Adipocyte (in vitro differentiated cells): ENCODE measurements at regions not wholly inside any gene's neighbourhood (a gene's known extent, or its start where the extent isn't known, plus 50 kb on each side); places are given as distances from the start of the nearest gene placed in this dataset.
"Not testable (repeated sequence)": the region's sequence is repeated elsewhere in the genome, so short reads cannot be mapped to it uniquely, and the experiment has no call there.

Experiments used
- DNase-seq: peaks from one replicate; pipeline ENCODE4 v3.0.0-alpha.2; 2015; ENCODE audit warnings: low read depth
- H3K27me3 ChIP-seq: replicated peaks from 2 replicates; pipeline ENCODE4 v1.7.0; 2013; ENCODE audit warnings: mild to moderate bottlenecking, low read length, moderate library complexity; ENCODE audit not compliant: control insufficient read depth, insufficient read depth
- H3K36me3 ChIP-seq: 2 replicates; pipeline ENCODE4 v1.7.0; 2013; ENCODE audit warnings: low read length, mild to moderate bottlenecking, moderate library complexity; ENCODE audit not compliant: control insufficient read depth, insufficient read depth, severe bottlenecking
- H3K4me1 ChIP-seq: 2 replicates; pipeline ENCODE4 v1.7.0; 2013; ENCODE audit warnings: mild to moderate bottlenecking, low read length, moderate library complexity; ENCODE audit not compliant: control insufficient read depth, insufficient read depth
- H3K4me3 ChIP-seq: 2 replicates; pipeline ENCODE4 v1.7.0; 2013; ENCODE audit warnings: mild to moderate bottlenecking, low read length, moderate library complexity
- H3K9ac ChIP-seq: 2 replicates; pipeline ENCODE4 v1.7.0; 2013; ENCODE audit warnings: mild to moderate bottlenecking, low read length, moderate library complexity
- H3K9me3 ChIP-seq: 2 replicates; pipeline ENCODE4 v1.7.0; 2013; ENCODE audit warnings: mild to moderate bottlenecking, low read length, moderate library complexity; ENCODE audit not compliant: control insufficient read depth

GRCh38 chr9:6104406-6104805 is 89.0 kb upstream of the RANBP6 start:
- H3K9ac ChIP-seq, H3K4me3 ChIP-seq, H3K36me3 ChIP-seq, H3K27me3 ChIP-seq, H3K9me3 ChIP-seq, DNase-seq: not testable (repeated sequence)
- peaks cover 15% of the 10 kb centered on the region for H3K4me1 ChIP-seq

- not testable (repeated sequence) for H3K4me3 ChIP-seq, DNase-seq, H3K27me3 ChIP-seq, H3K9me3 ChIP-seq, H3K36me3 ChIP-seq, H3K9ac ChIP-seq
- H3K4me1 ChIP-seq = peaks cover 17% of the 10 kb centered on the region
These were observed 88.5 kb upstream of the RANBP6 start for GRCh38 chr9:6103911-6104310.

DNA sequence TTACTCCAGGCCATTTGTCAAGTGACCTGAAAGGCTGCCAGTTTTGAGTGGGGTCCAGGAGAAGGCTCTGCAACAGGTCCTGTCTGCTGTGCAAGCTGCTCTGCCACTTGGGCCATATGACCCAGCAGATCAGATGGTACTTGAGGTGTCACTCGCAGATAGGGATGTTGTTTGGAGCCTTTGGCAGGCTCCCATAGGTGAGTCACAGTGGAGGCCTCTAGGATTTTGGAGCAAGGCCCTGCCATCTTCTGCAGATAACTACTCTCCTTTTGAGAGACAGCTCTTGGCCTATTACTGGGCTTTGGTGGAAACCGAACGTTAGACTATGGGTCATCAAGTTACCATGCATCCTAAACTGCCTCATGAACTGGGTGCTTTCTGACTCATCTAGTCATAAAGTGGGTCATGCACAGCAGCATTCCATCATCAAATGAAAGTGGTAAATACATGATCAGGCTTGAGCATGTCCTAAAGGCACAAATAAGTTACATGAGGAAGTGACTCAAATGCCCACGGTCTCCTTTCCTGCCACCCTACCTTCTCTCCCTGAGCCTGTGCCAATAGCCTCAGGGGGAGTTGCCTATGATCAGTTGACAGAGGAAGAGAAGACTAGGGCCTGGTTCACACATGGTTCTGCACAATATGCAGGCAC is 87.0 kb upstream of the RANBP6 start:
- H3K27me3 ChIP-seq, H3K9me3 ChIP-seq, H3K36me3 ChIP-seq, H3K9ac ChIP-seq, DNase-seq, H3K4me3 ChIP-seq: not testable (repeated sequence)
- peaks cover 27% of the 10 kb centered on the region for H3K4me1 ChIP-seq

GRCh38 chr9:6101725-6102124 is 86.3 kb upstream of the RANBP6 start:
- H3K4me3 ChIP-seq, DNase-seq, H3K9me3 ChIP-seq, H3K27me3 ChIP-seq, H3K9ac ChIP-seq, H3K36me3 ChIP-seq: not testable (repeated sequence)
- H3K4me1 ChIP-seq = peaks cover 25% of the 10 kb centered on the region

DNA sequence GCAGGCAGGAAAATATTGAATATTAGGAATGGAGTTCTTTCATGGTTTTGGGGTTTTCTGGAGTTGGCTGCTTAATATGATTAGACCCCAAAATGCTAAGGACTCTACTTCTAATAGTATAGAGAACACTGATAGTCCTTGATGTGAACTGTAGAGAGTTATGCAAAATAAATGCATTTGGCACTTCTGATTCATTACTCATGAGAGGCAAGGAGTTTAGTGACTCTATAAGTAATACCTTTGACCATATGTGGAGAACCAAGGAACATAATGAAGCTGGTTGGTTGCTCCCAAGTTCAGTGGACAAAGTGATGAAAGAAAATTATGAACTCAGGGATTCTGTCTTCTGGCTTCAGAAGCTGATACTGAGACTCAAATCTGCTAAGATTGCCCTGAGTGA is 83.9 kb upstream of the RANBP6 start:
- peaks cover 26% of the 10 kb centered on the region for H3K4me1 ChIP-seq
- not testable (repeated sequence) for H3K9me3 ChIP-seq, DNase-seq, H3K36me3 ChIP-seq, H3K27me3 ChIP-seq, H3K9ac ChIP-seq, H3K4me3 ChIP-seq

DNA sequence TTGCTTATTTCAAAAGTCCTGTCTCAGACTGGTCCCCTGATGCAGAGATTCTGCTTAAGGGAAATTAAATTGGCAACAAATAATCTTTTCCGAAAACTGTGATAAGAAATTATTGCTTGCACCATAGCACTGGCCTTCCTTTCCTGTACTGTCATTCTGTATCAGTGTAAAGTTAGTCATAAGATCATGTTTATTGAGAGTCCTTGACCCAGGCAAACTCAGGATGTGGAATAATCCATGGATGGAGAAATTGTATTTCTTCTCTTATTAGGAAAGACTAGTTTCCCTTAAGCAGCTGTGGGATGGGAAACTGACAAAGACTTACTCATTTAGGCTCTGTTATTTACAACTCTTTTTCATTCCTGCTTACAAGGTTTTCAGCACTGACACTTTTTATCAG is 83.0 kb upstream of the RANBP6 start:
- no peak for DNase-seq
- H3K36me3 ChIP-seq = no peaks in the 10 kb centered on the region
- H3K4me1 ChIP-seq = peaks cover 26% of the 10 kb centered on the region

DNA sequence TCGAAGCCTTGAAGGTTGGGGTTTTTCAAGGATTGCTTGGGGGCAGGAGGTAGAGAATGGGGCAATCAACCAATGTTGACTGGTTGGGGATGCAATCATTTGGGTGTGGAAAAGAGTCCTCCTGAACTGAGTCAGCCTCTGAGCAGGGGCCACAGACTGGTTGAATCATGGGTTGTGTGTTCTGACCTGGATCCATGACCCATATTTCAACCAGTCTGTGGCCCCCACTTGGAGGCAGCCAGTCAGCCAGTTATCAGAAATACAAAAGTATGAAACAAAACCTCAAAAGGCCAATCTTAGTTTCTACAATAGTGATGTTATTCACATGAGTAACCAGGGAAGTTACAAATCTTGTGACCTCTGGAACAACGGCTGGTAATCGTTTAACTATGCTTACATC is 81.4 kb upstream of the RANBP6 start:
- H3K4me3 ChIP-seq = no peak overlapping the region
- peak; percentile 8 for DNase-seq
- no peak overlapping the region for H3K9ac ChIP-seq
- H3K4me1 ChIP-seq = peaks cover 21% of the 10 kb centered on the region
- H3K36me3 ChIP-seq = no peaks in the 10 kb centered on the region
- no peaks in the 10 kb centered on the region for H3K9me3 ChIP-seq
- no peaks in the 10 kb centered on the region for H3K27me3 ChIP-seq

More for the DNA sequence above, 83.0 kb upstream of the RANBP6 start:
- Histone ChIP-seq H3K27me3 (no peaks in the 10 kb centered on the region), H3K9ac (no peak overlapping the region), H3K9me3 (no peaks in the 10 kb centered on the region), H3K4me3 (no peak overlapping the region)

- no peak overlapping the region for H3K9ac ChIP-seq
- DNase-seq = no peak
- no peak overlapping the region for H3K4me3 ChIP-seq
- H3K36me3 ChIP-seq = no peaks in the 10 kb centered on the region
- H3K9me3 ChIP-seq = no peaks in the 10 kb centered on the region
- H3K27me3 ChIP-seq = no peaks in the 10 kb centered on the region
- H3K4me1 ChIP-seq = no peaks in the 10 kb centered on the region
These were observed 75.1 kb upstream of the RANBP6 start for GRCh38 chr9:6090277-6091210.

DNA sequence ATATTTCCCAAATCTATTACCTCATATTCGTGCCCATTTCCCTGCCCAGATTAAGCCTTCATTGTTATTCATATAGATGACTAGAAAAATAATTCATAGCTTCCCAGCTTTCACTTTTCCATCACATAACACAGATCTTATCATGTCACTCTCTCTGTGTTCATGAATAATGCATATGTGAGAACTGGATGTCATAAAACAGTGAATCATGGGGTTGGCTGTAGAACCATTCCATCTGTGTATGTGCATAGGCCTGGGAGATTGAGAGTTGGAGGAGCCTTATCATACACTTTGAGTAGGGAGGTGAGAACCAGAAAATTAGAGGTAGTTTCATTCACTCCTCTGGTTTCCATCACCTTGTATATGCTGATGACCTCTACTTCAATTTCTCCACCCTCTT is 73.9 kb upstream of the RANBP6 start:
- H3K9ac ChIP-seq = no peak overlapping the region
- H3K36me3 ChIP-seq = no peaks in the 10 kb centered on the region
- no peaks in the 10 kb centered on the region for H3K4me1 ChIP-seq
- H3K27me3 ChIP-seq = no peaks in the 10 kb centered on the region
- DNase-seq = no peak
- H3K9me3 ChIP-seq = no peaks in the 10 kb centered on the region
- no peak overlapping the region for H3K4me3 ChIP-seq

DNA sequence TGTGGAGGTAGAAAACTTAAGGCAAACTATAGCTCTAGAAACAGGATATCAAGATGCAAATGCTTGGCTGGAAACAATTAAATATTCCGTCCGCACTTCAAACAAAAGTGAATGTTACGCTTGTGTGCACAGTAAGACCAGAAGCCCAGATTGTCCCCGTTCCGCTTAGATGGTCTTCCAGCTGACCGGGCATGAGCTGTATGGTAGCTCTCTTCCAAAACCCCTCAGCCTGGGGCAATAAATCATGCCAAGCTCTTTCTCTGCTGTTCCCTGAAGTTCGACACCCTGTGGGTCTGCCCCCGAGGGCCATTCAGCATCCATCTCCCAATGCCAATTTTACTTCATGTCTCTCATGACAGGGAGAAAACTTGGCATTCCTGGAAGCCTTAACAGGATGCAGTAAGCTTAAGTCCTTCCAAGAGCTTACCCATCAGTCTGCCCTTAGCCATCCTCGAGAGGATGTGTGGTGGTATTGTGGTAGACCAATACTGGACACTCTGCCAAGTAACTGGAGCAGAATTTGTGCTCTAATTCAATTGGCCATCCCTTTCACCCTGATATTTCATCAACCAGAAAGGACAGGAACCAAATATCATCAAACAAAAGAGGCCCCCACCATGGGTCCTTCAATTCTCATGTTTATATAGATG is 70.7 kb upstream of the RANBP6 start:
- no peak for DNase-seq
- H3K27me3 ChIP-seq = no peaks in the 10 kb centered on the region
- H3K4me1 ChIP-seq = no peaks in the 10 kb centered on the region
- H3K4me3 ChIP-seq = no peak overlapping the region
- H3K9ac ChIP-seq = no peak overlapping the region
- no peaks in the 10 kb centered on the region for H3K36me3 ChIP-seq
- no peaks in the 10 kb centered on the region for H3K9me3 ChIP-seq

- Histone ChIP-seq H3K27me3 (no peaks in the 10 kb centered on the region), H3K9ac (peak overlapping the region; percentile 71), H3K36me3 (no peaks in the 10 kb centered on the region), H3K4me1 (peaks cover 4% of the 10 kb centered on the region), H3K4me3 (peak overlapping the region; percentile 87), H3K9me3 (no peaks in the 10 kb centered on the region)
- DNase-seq = peak; percentile 94
These were observed 64.8 kb upstream of the RANBP6 start for GRCh38 chr9:6080154-6080716.
